NCI-H446 (cell line): ENCODE measurements at regions not wholly inside any gene's neighbourhood (a gene's known extent, or its start where the extent isn't known, plus 50 kb on each side); places are given as distances from the start of the nearest gene placed in this dataset.

Experiments
- DNase-seq, 2 experiments: peaks; one replicate each; lab custom pipeline; 2025; lab: John Stamatoyannopoulos, UW

DNA sequence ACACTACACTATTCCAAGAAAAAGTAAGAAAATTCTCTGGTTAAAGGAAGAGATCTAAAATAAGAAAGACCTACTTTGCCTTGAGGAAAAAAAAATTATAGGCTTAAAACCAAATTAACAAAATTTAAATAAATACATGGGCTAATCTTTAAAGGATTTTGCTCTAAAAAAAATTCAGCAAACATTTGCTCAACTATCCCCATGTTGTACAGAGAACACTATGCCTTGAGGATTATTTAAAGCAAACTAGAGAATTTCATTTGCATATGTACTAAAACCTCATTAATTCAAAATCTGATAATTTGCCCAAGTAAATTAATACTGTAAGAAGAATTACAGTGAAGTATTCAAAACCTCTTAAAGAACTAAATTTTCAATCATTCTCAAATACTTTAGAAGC is 71.6 kb upstream of the KCNIP4 start:
- DNase-seq: no peak

DNA sequence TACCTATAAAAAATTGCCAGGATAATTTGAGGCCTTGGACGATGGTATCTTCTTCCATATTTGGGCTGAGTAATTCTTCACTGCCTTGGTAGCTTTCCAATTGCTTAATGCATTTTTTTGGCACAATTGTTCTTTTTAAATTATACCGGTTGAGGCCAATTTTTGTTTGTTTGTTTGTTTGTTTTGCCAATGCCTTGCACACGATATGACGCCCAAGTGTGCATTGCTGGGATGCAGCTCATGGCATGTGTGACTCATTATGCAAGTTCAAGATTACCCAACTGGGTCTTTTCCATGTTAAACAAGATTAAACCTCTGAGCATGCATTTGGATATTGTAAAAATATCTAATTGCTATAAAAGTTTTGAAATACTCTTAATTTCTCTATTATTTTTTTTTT is 71.1 kb upstream of the KCNIP4 start:
- DNase-seq: no peak

DNA sequence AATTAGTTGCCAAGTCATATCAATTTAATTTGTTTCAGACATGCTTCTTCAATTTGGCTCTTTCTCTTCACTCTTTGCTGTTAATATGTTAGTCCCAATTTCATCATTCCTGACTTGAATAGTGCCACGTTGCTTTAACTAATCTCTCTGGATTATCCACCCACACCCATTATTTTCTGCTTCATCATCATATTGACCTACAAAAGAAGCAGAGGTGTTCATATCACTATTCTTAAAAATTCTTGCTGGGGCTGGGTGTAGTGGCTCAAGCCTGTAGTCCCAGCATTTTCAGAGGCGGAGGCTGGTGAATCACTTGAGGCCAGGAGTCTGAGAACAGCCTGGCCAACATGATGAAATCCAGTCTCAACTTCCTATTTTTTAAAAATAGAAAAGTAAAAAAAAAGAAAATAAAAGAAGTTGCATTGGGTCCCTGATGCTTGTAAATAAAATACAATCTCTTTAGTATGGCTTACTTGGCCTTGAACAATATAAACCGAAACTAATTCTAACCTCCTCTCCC is 65.7 kb upstream of the KCNIP4 start:
- DNase-seq: no peak

DNA sequence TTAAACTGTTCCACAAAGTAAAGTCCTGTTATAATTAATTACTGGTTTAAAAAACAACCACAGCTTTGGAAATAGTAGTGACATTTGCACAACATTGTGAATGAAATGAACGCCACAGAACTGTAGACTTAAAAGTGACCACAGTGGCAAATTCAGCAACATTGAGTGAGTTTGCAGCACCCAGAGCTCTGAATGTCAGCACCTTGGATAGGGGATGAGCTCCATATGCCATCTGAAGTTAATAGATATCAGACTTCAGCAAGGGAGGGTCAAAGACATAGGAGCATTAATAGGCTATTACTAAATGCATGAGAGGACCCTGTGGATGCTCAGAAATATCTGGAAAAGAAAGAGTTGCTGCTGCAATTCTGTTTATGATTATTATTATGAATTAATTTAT is 55.3 kb upstream of the KCNIP4 start:
- DNase-seq: no peak
